H9 (cell line): ENCODE measurements at regions not wholly inside any gene's neighbourhood (a gene's known extent, or its start where the extent isn't known, plus 50 kb on each side); places are given as distances from the start of the nearest gene placed in this dataset.

Source experiments
- DNase-seq: peaks from one replicate; pipeline ENCODE4 v3.0.0-alpha.2; 2017
- H2AFZ ChIP-seq: one replicate; pipeline ENCODE4 v1.6.1; 2013; ENCODE audit warnings: mild to moderate bottlenecking, low read length, control low read depth, moderate library complexity
- H2AK5ac ChIP-seq: 2 replicates; pipeline ENCODE4 v1.6.1; 2013; ENCODE audit warnings: low read length, control low read depth, mixed read lengths; ENCODE audit not compliant: insufficient read length
- H2BK120ac ChIP-seq: one replicate; pipeline ENCODE4 v1.6.1; 2013; ENCODE audit warnings: low read depth, mild to moderate bottlenecking, low read length, control low read depth, inconsistent platforms; ENCODE audit not compliant: poor library complexity, severe bottlenecking
- H2BK12ac ChIP-seq: 2 replicates; pipeline ENCODE4 v1.6.1; 2013; ENCODE audit warnings: low read length, control low read depth, mixed read lengths, low read depth; ENCODE audit not compliant: insufficient read length
- H2BK15ac ChIP-seq: 2 replicates; pipeline ENCODE4 v1.6.1; 2013; ENCODE audit warnings: low read depth, low read length, control low read depth
- H2BK20ac ChIP-seq: one replicate; pipeline ENCODE4 v1.6.1; 2013; ENCODE audit warnings: low read depth, mild to moderate bottlenecking, low read length, control low read depth, inconsistent platforms; ENCODE audit not compliant: poor library complexity, severe bottlenecking
- H2BK5ac ChIP-seq: 2 replicates; pipeline ENCODE4 v1.6.1; 2013; ENCODE audit warnings: low read length, control low read depth, mixed read lengths; ENCODE audit not compliant: insufficient read length
- H3K14ac ChIP-seq: 2 replicates; pipeline ENCODE4 v1.6.1; 2013; ENCODE audit warnings: low read length, control low read depth; ENCODE audit not compliant: insufficient read depth
- H3K18ac ChIP-seq: 2 replicates; pipeline ENCODE4 v1.6.1; 2013; ENCODE audit warnings: low read depth, mild to moderate bottlenecking, mixed read lengths, low read length, control low read depth; ENCODE audit not compliant: insufficient read length
- H3K23ac ChIP-seq: 2 replicates; pipeline ENCODE4 v1.6.1; 2013; ENCODE audit warnings: low read length, control low read depth, mixed read lengths, low read depth; ENCODE audit not compliant: insufficient read length
- H3K23me2 ChIP-seq: 2 replicates; pipeline ENCODE4 v1.6.1; 2013; ENCODE audit warnings: low read depth, mild to moderate bottlenecking, mixed read lengths, low read length, control low read depth; ENCODE audit not compliant: insufficient read length, poor library complexity, severe bottlenecking
- H3K27ac ChIP-seq: 2 replicates; pipeline ENCODE4 v1.5.1; 2013; ENCODE audit warnings: low read length, control low read depth, mixed read lengths, low read depth; ENCODE audit not compliant: insufficient read length
- H3K27me3 ChIP-seq: 2 replicates; pipeline ENCODE4 v1.6.1; 2013; ENCODE audit warnings: low read length, control low read depth, inconsistent platforms; ENCODE audit not compliant: insufficient read depth
- H3K4ac ChIP-seq: 2 replicates; pipeline ENCODE4 v1.6.1; 2013; ENCODE audit warnings: low read depth, mild to moderate bottlenecking, control low read depth, inconsistent platforms, low read length, moderate library complexity
- H3K4me1 ChIP-seq: 2 replicates; pipeline ENCODE4 v1.6.1; 2013; ENCODE audit warnings: low read length, control low read depth, inconsistent platforms; ENCODE audit not compliant: insufficient read depth
- H3K4me2 ChIP-seq: 2 replicates; pipeline ENCODE4 v1.6.1; 2013; ENCODE audit warnings: low read length, control low read depth, mixed read lengths; ENCODE audit not compliant: insufficient read length, insufficient read depth
- H3K56ac ChIP-seq: 2 replicates; pipeline ENCODE4 v1.6.1; 2013; ENCODE audit warnings: low read depth, mild to moderate bottlenecking, mixed read lengths, low read length, control low read depth; ENCODE audit not compliant: insufficient read length
- H3K79me1 ChIP-seq: 2 replicates; pipeline ENCODE4 v1.6.1; 2013; ENCODE audit warnings: low read depth, mild to moderate bottlenecking, moderate library complexity, low read length, control low read depth, inconsistent platforms; ENCODE audit not compliant: insufficient read depth, poor library complexity, severe bottlenecking
- H3K79me2 ChIP-seq: 2 replicates; pipeline ENCODE4 v1.6.1; 2013; ENCODE audit warnings: low read length, control low read depth, inconsistent platforms; ENCODE audit not compliant: insufficient read depth
- H3K9ac ChIP-seq: 2 replicates; pipeline ENCODE4 v1.6.1; 2013; ENCODE audit warnings: low read length, control low read depth, mixed read lengths; ENCODE audit not compliant: insufficient read length; ENCODE audit errors: extremely low read depth
- H3K9me3 ChIP-seq: one replicate; pipeline ENCODE4 v1.6.1; 2013; ENCODE audit warnings: low read depth, low read length, inconsistent platforms; ENCODE audit not compliant: control insufficient read depth
- H3T11ph ChIP-seq: one replicate; pipeline ENCODE4 v1.6.1; 2013; ENCODE audit warnings: mild to moderate bottlenecking, low read length, control low read depth, inconsistent platforms
- H4K20me1 ChIP-seq: one replicate; pipeline ENCODE4 v1.6.1; 2013; ENCODE audit not compliant: control insufficient read depth, insufficient read length, insufficient read depth
- H4K5ac ChIP-seq: 2 replicates; pipeline ENCODE4 v1.6.1; 2013; ENCODE audit warnings: low read depth, mild to moderate bottlenecking, mixed read lengths, low read length, control low read depth; ENCODE audit not compliant: insufficient read length
- H4K8ac ChIP-seq: replicated peaks from 2 replicates; pipeline ENCODE4 v1.6.1; 2013; ENCODE audit warnings: low read length, control low read depth, mixed read lengths, low read depth; ENCODE audit not compliant: insufficient read length
- H4K91ac ChIP-seq: 2 replicates; pipeline ENCODE4 v1.6.1; 2013; ENCODE audit warnings: low read depth, mild to moderate bottlenecking, moderate library complexity, mixed read lengths, low read length, control low read depth; ENCODE audit not compliant: insufficient read length
- H3K27ac Mint-ChIP-seq, 3 experiments: 2 replicates in 2 of 3; 3 replicates in 1 of 3; pipeline ENCODE4 v1.8.0; 2020 to 2021; ENCODE audit warnings: mixed read lengths in 3 of 3, mild to moderate bottlenecking in 1 of 3, moderate library complexity in 1 of 3
- H3K27me3 Mint-ChIP-seq: 2 replicates; pipeline ENCODE4 v1.8.0; 2021; ENCODE audit warnings: low read depth, mild to moderate bottlenecking, moderate library complexity, mixed read lengths
- H3K36me3 Mint-ChIP-seq, 3 experiments: 2 replicates in 2 of 3; 3 replicates in 1 of 3; pipeline ENCODE4 v1.8.0; 2020 to 2021; ENCODE audit warnings: low read depth in 3 of 3, mixed read lengths in 3 of 3; ENCODE audit not compliant: insufficient read depth in 1 of 3
- H3K4me1 Mint-ChIP-seq, 2 experiments: 2 replicates each; pipeline ENCODE4 v1.8.0; 2020; ENCODE audit warnings: mixed read lengths in 2 of 2
- H3K4me3 Mint-ChIP-seq, 2 experiments: 2 replicates in 1 of 2; 3 replicates in 1 of 2; pipeline ENCODE4 v1.8.0; 2020 to 2021; ENCODE audit warnings: mild to moderate bottlenecking in 2 of 2, mixed read lengths in 2 of 2, moderate library complexity in 1 of 2
- H3K9me3 Mint-ChIP-seq, 2 experiments: 2 replicates in 1 of 2; 3 replicates in 1 of 2; pipeline ENCODE4 v1.8.0; 2020; ENCODE audit warnings: mild to moderate bottlenecking in 2 of 2, mixed read lengths in 2 of 2, moderate library complexity in 1 of 2
- WGBS: extraction: QIAGEN DNeasy Blood & Tissue Kit; methylation state at CpG from one replicate; pipeline ENCODE4 v1.1.7; 2013; ENCODE audit warnings: missing lambda C conversion rate, low lambda C conversion rate, mixed read lengths; ENCODE audit not compliant: insufficient read length; ENCODE audit errors: extremely low coverage; 5-methylcytosine and 5-hydroxymethylcytosine counted together
- TF ChIP-seq, protein P1 (sequence below): fragments of 200-600 bp; sonication (generic); conservative IDR thresholded peaks from 3 replicates; pipeline ENCODE4 v1.8.0; 2021; ENCODE audit warnings: antibody characterized with exemption, mild to moderate bottlenecking

DNA sequence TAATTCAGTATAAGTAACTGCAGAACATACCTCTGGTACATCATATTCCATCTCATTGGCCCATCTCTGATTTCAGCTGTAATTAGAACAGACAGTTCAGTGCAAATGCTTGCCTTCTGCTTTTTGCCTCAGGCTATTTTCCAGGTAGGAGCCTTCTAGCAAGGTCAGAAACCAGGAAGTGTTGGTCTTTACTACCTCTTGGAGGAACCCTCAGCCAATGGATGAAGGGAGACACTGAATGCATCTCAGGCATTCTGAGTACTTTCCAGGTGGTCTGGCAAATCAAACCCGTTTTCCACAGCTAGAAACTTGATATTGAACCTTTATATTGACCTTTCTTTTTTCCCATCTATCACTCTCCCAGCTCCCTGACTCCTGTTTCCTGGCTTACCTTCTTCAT is 348.5 kb upstream of the SOX2 start:
- Mint-ChIP-seq H3K27ac (no peak overlapping the region), H3K27me3 (no peaks in the 10 kb centered on the region)

More for the DNA sequence above, 348.5 kb upstream of the SOX2 start:
- Histone ChIP-seq H3T11ph (no peak overlapping the region), H3K9me3 (no peaks in the 10 kb centered on the region), H2AFZ (no peak overlapping the region), H2BK5ac (no peak overlapping the region), H2BK120ac (no peak overlapping the region), H3K27me3 (no peaks in the 10 kb centered on the region), H4K8ac (no peak overlapping the region), H3K14ac (no peak overlapping the region), H3K4me1 (no peaks in the 10 kb centered on the region), H3K18ac (no peak overlapping the region), H3K79me2 (no peaks in the 10 kb centered on the region), H3K23ac (no peak overlapping the region), H3K4ac (no peak overlapping the region), H4K20me1 (no peaks in the 10 kb centered on the region), H3K4me2 (no peak overlapping the region), H2AK5ac (no peak overlapping the region), H3K23me2 (no peaks in the 10 kb centered on the region), H4K91ac (no peak overlapping the region), H3K56ac (no peak overlapping the region), H3K9ac (no peak overlapping the region), H4K5ac (no peak overlapping the region), H3K79me1 (no peaks in the 10 kb centered on the region), H2BK12ac (no peak overlapping the region), H2BK15ac (no peak overlapping the region), H3K27ac (no peak overlapping the region), H2BK20ac (no peak overlapping the region)
- Mint-ChIP-seq H3K4me3 (no peak overlapping the region), H3K9me3 (no peaks in the 10 kb centered on the region), H3K4me1 (peaks cover 3 to 5% of the 10 kb centered on the region in 2 experiments; a peak in 2 of 4 replicates), H3K36me3 (no peaks in the 10 kb centered on the region)
- DNase-seq = no peak
- no CpG with 5 or more reads among the region's 1 CpG for WGBS
- TF ChIP-seq, protein P1, sequence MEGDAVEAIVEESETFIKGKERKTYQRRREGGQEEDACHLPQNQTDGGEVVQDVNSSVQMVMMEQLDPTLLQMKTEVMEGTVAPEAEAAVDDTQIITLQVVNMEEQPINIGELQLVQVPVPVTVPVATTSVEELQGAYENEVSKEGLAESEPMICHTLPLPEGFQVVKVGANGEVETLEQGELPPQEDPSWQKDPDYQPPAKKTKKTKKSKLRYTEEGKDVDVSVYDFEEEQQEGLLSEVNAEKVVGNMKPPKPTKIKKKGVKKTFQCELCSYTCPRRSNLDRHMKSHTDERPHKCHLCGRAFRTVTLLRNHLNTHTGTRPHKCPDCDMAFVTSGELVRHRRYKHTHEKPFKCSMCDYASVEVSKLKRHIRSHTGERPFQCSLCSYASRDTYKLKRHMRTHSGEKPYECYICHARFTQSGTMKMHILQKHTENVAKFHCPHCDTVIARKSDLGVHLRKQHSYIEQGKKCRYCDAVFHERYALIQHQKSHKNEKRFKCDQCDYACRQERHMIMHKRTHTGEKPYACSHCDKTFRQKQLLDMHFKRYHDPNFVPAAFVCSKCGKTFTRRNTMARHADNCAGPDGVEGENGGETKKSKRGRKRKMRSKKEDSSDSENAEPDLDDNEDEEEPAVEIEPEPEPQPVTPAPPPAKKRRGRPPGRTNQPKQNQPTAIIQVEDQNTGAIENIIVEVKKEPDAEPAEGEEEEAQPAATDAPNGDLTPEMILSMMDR = no peak
